H1 (cell line): ENCODE measurements at regions not wholly inside any gene's neighbourhood (a gene's known extent, or its start where the extent isn't known, plus 50 kb on each side); places are given as distances from the start of the nearest gene placed in this dataset.

Experiments
- CREB1 ChIP-seq: IDR thresholded peaks from 2 replicates; pipeline ENCODE4 v1.6.1; 2012; ENCODE audit warnings: inconsistent platforms
- GABPA ChIP-seq: IDR thresholded peaks from 2 replicates; pipeline ENCODE4 v1.6.1; 2011; ENCODE audit warnings: mild to moderate bottlenecking, low read length, moderate library complexity, borderline replicate concordance; ENCODE audit not compliant: insufficient read depth
- MAFK ChIP-seq: IDR thresholded peaks from 2 replicates; pipeline ENCODE4 v1.6.1; 2012; ENCODE audit warnings: low read depth, mild to moderate bottlenecking, improper control_type of control experiment, low read length
- SIRT6 ChIP-seq: IDR thresholded peaks from one replicate; pipeline ENCODE4 v1.7.1; 2012; ENCODE audit warnings: low read length, inconsistent platforms

- TF ChIP-seq CREB1 (no peak), SIRT6 (no peak), MAFK (no peak), GABPA (no peak)
Observed at GRCh38 chr2:226508005-226508404, 291.6 kb downstream of the IRS1 start (continued).
